Keratinocyte (primary cell): ENCODE measurements at regions not wholly inside any gene's neighbourhood (a gene's known extent, or its start where the extent isn't known, plus 50 kb on each side); places are given as distances from the start of the nearest gene placed in this dataset.

Experiments used
- EZH2 ChIP-seq: IDR thresholded peaks from one replicate; pipeline ENCODE4 v1.6.1; 2012; ENCODE audit warnings: inconsistent platforms, mild to moderate bottlenecking, low read length, moderate library complexity
- TF ChIP-seq, protein P1 (sequence below), 3 experiments: IDR thresholded peaks in 1 of 3; conservative IDR thresholded peaks in 1 of 3; optimal IDR thresholded peaks in 1 of 3; 2 replicates in 2 of 3; 3 replicates in 1 of 3; pipeline versions ENCODE3 to v1.5.1; 2011; ENCODE audit warnings: low read length in 3 of 3, mild to moderate bottlenecking in 3 of 3, moderate library complexity in 2 of 3, control low read depth in 1 of 3, inconsistent platforms in 1 of 3; ENCODE audit not compliant: insufficient read depth in 2 of 3; ENCODE audit errors: extremely low read depth in 1 of 3

GRCh38 chr18:39801010-39801409, 2154.0 kb upstream of the PIK3C3 start:
- TF ChIP-seq, protein P1, sequence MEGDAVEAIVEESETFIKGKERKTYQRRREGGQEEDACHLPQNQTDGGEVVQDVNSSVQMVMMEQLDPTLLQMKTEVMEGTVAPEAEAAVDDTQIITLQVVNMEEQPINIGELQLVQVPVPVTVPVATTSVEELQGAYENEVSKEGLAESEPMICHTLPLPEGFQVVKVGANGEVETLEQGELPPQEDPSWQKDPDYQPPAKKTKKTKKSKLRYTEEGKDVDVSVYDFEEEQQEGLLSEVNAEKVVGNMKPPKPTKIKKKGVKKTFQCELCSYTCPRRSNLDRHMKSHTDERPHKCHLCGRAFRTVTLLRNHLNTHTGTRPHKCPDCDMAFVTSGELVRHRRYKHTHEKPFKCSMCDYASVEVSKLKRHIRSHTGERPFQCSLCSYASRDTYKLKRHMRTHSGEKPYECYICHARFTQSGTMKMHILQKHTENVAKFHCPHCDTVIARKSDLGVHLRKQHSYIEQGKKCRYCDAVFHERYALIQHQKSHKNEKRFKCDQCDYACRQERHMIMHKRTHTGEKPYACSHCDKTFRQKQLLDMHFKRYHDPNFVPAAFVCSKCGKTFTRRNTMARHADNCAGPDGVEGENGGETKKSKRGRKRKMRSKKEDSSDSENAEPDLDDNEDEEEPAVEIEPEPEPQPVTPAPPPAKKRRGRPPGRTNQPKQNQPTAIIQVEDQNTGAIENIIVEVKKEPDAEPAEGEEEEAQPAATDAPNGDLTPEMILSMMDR (optimal IDR thresholded peaks at IDR 0.05 in 1 of 3, IDR thresholded peaks at IDR 0.05 in 1 of 3, conservative IDR thresholded peaks at IDR 0.05 in 1 of 3; ENCODE audit: extremely low read depth in 1 of 3, insufficient read depth in 2 of 3, low read length in 3 of 3), result no peak
- no peak for TF ChIP-seq EZH2
